Neural cell (in vitro differentiated cells): ENCODE measurements at regions not wholly inside any gene's neighbourhood (a gene's known extent, or its start where the extent isn't known, plus 50 kb on each side); places are given as distances from the start of the nearest gene placed in this dataset.

Source experiments
- H2AFZ ChIP-seq: fragments of 200-600, 300-800 bp; sonication (generic), shearing (Covaris generic); 2 replicates; pipeline ENCODE4 v1.6.0; 2014; ENCODE audit warnings: low read depth, mild to moderate bottlenecking, antibody characterized with exemption, low read length, moderate library complexity
- H3F3A ChIP-seq: fragments of 200-600 bp; shearing (Covaris generic); 2 replicates; pipeline ENCODE4 v1.6.1; 2016; ENCODE audit warnings: mild to moderate bottlenecking, moderate library complexity, mixed read lengths, antibody characterized with exemption, low read length; ENCODE audit not compliant: insufficient read depth, poor library complexity, severe bottlenecking
- H3K27ac ChIP-seq: fragments of 200-600, 300-800 bp; sonication (generic), shearing (Covaris generic); 2 replicates; pipeline ENCODE4 v1.5.1; 2014; ENCODE audit warnings: mild to moderate bottlenecking, low read length, moderate library complexity
- H3K27me3 ChIP-seq: fragments of 300-800, 200-600 bp; sonication (generic), shearing (Covaris generic); 2 replicates; pipeline ENCODE4 v1.6.0; 2014; ENCODE audit warnings: mild to moderate bottlenecking, low read depth, low read length, moderate library complexity; ENCODE audit not compliant: insufficient read depth
- H3K36me3 ChIP-seq: fragments of 300-800, 200-600 bp; sonication (generic), shearing (Covaris generic); 2 replicates; pipeline ENCODE4 v1.5.1; 2014; ENCODE audit warnings: mild to moderate bottlenecking, antibody characterized with exemption, low read length, moderate library complexity; ENCODE audit not compliant: insufficient read depth
- H3K4me2 ChIP-seq: fragments of 300-800, 200-600 bp; sonication (generic), shearing (Covaris generic); 2 replicates; pipeline ENCODE4 v1.6.0; 2014; ENCODE audit warnings: mild to moderate bottlenecking, low read length
- H3K4me3 ChIP-seq: fragments of 300-800, 200-600 bp; sonication (generic), shearing (Covaris generic); 2 replicates; pipeline ENCODE4 v1.5.1; 2014; ENCODE audit warnings: mild to moderate bottlenecking, low read length, moderate library complexity
- H3K79me2 ChIP-seq: fragments of 200-600 bp; shearing (Covaris generic); replicated peaks from 2 replicates; pipeline ENCODE4 v1.6.0; 2014; ENCODE audit warnings: mild to moderate bottlenecking, low read length, moderate library complexity; ENCODE audit not compliant: insufficient read depth
- H3K9ac ChIP-seq: fragments of 300-800, 200-600 bp; sonication (generic), shearing (Covaris generic); 2 replicates; pipeline ENCODE4 v1.6.1; 2016; ENCODE audit warnings: mild to moderate bottlenecking, low read length, mixed read lengths
- H3K9me2 ChIP-seq: fragments of 200-600 bp; shearing (Covaris generic); 2 replicates; pipeline ENCODE4 v1.6.1; 2016; ENCODE audit warnings: mild to moderate bottlenecking, low read length, mixed read lengths; ENCODE audit not compliant: insufficient read depth
- H3K9me3 ChIP-seq: fragments of 200-600, 300-800 bp; sonication (generic), shearing (Covaris generic); 2 replicates; pipeline ENCODE4 v1.6.1; 2016; ENCODE audit warnings: mild to moderate bottlenecking, mixed run types, low read length, moderate library complexity, mixed read lengths
- H4K20me1 ChIP-seq: fragments of 200-600 bp; shearing (Covaris generic); 2 replicates; pipeline ENCODE4 v1.6.1; 2016; ENCODE audit warnings: mild to moderate bottlenecking, mixed run types; ENCODE audit not compliant: insufficient read depth
- CTCF ChIP-seq: fragments of 450-650 bp; IDR thresholded peaks from 2 replicates; pipeline ENCODE4 v1.5.1; 2014; ENCODE audit warnings: antibody characterized with exemption, mild to moderate bottlenecking, moderate library complexity; ENCODE audit not compliant: poor library complexity, severe bottlenecking
- EP300 ChIP-seq: fragments of 450-650 bp; conservative IDR thresholded peaks from 2 replicates; pipeline ENCODE4 v1.6.1; 2014; ENCODE audit warnings: antibody characterized with exemption, mild to moderate bottlenecking, moderate library complexity; ENCODE audit not compliant: poor library complexity, severe bottlenecking
- EZH2 ChIP-seq: fragments of 200-600, 300-800 bp; shearing (Covaris generic), sonication (generic); IDR thresholded peaks from 2 replicates; pipeline ENCODE4 v1.6.1; 2014; ENCODE audit warnings: antibody characterized with exemption, low read length, borderline replicate concordance, mild to moderate bottlenecking; ENCODE audit not compliant: insufficient read depth, poor library complexity, severe bottlenecking
- MXI1 ChIP-seq: fragments of 450-650 bp; conservative IDR thresholded peaks from 2 replicates; pipeline ENCODE4 v1.6.1; 2014; ENCODE audit warnings: antibody characterized with exemption, mild to moderate bottlenecking; ENCODE audit not compliant: poor library complexity, severe bottlenecking
- POLR2AphosphoS5 ChIP-seq: IDR thresholded peaks from 2 replicates; pipeline ENCODE4 v1.6.1; 2012
- RAD21 ChIP-seq: fragments of 450-650 bp; conservative IDR thresholded peaks from 2 replicates; pipeline ENCODE4 v1.6.1; 2014; ENCODE audit warnings: antibody characterized with exemption, mild to moderate bottlenecking, moderate library complexity
- REST ChIP-seq: IDR thresholded peaks from 2 replicates; pipeline ENCODE4 v1.6.1; 2012; ENCODE audit warnings: borderline replicate concordance
- SMC3 ChIP-seq: fragments of 450-650 bp; conservative IDR thresholded peaks from 2 replicates; pipeline ENCODE4 v1.6.1; 2014; ENCODE audit warnings: antibody characterized with exemption, mild to moderate bottlenecking, moderate library complexity; ENCODE audit not compliant: poor library complexity
- TAF1 ChIP-seq: IDR thresholded peaks from 2 replicates; pipeline ENCODE4 v1.6.1; 2012; ENCODE audit warnings: low read depth

GRCh38 chr18:30522288-30522929 is 520.1 kb downstream of the DSC3 start:
- TF ChIP-seq MXI1 (no peak), REST (no peak), RAD21 (no peak), EP300 (no peak), TAF1 (no peak), EZH2 (no peak), CTCF (no peak)
- Histone ChIP-seq H3K79me2 (no peaks in the 10 kb centered on the region), H3K9me3 (no peaks in the 10 kb centered on the region), H3K4me2 (no peak overlapping the region), H3K9me2 (no peaks in the 10 kb centered on the region), H2AFZ (no peak overlapping the region), H3K4me3 (no peak overlapping the region), H3K27ac (no peak overlapping the region), H3K9ac (no peak overlapping the region), H4K20me1 (no peaks in the 10 kb centered on the region), H3K27me3 (no peaks in the 10 kb centered on the region), H3K36me3 (no peaks in the 10 kb centered on the region), H3F3A (no peaks in the 10 kb centered on the region)

GRCh38 chr18:30514059-30514458 is 528.5 kb downstream of the DSC3 start:
- no peaks in the 10 kb centered on the region for H3K36me3 ChIP-seq
- no peaks in the 10 kb centered on the region for H3K9me2 ChIP-seq
- H2AFZ ChIP-seq = no peak overlapping the region
- no peaks in the 10 kb centered on the region for H3F3A ChIP-seq
- no peaks in the 10 kb centered on the region for H3K9me3 ChIP-seq
- no peak overlapping the region for H3K4me2 ChIP-seq
- no peak for TF ChIP-seq EP300
- TF ChIP-seq SMC3 = no peak
- no peak for TF ChIP-seq CTCF
- TF ChIP-seq RAD21 = no peak
- TF ChIP-seq TAF1 = no peak
- TF ChIP-seq REST = no peak
- TF ChIP-seq MXI1 = no peak
- no peak for TF ChIP-seq EZH2
- TF ChIP-seq POLR2AphosphoS5 = no peak
- no peaks in the 10 kb centered on the region for H4K20me1 ChIP-seq
- H3K9ac ChIP-seq = no peak overlapping the region
- no peak overlapping the region for H3K27ac ChIP-seq
- no peak overlapping the region for H3K4me3 ChIP-seq
- no peaks in the 10 kb centered on the region for H3K79me2 ChIP-seq
- no peaks in the 10 kb centered on the region for H3K27me3 ChIP-seq
